SH-SY5Y (cell line): ENCODE measurements at regions not wholly inside any gene's neighbourhood (a gene's known extent, or its start where the extent isn't known, plus 50 kb on each side); places are given as distances from the start of the nearest gene placed in this dataset.

ENCODE experiments used
- GATA2 ChIP-seq: IDR thresholded peaks from 2 replicates; pipeline ENCODE4 v1.6.1; 2011; ENCODE audit warnings: mild to moderate bottlenecking, low read depth, low read length
- GATA3 ChIP-seq: IDR thresholded peaks from 2 replicates; pipeline ENCODE4 v1.6.1; 2011; ENCODE audit warnings: low read depth, mild to moderate bottlenecking, low read length, moderate library complexity

- no peak for TF ChIP-seq GATA2
- TF ChIP-seq GATA3, result no peak
These were observed 820.8 kb upstream of the FAM98A start for GRCh38 chr2:34419856-34420255.
